PFSK-1 (cell line): ENCODE measurements at regions not wholly inside any gene's neighbourhood (a gene's known extent, or its start where the extent isn't known, plus 50 kb on each side); places are given as distances from the start of the nearest gene placed in this dataset.

Experiments used
- POLR2AphosphoS5 ChIP-seq: IDR thresholded peaks from 2 replicates; pipeline ENCODE4 v1.6.1; 2012; ENCODE audit warnings: low read depth, mild to moderate bottlenecking, control low read depth, low read length, moderate library complexity
- SIN3A ChIP-seq: IDR thresholded peaks from 2 replicates; pipeline ENCODE4 v1.6.1; 2012; ENCODE audit warnings: mild to moderate bottlenecking, low read length, moderate library complexity, borderline replicate concordance; ENCODE audit not compliant: insufficient read depth
- TAF1 ChIP-seq: IDR thresholded peaks from 2 replicates; pipeline ENCODE4 v1.6.1; 2012; ENCODE audit warnings: low read length, control low read depth, borderline replicate concordance; ENCODE audit not compliant: insufficient read depth
- TF ChIP-seq, protein P1 (sequence below), 2 experiments: IDR thresholded peaks; 2 replicates each; pipeline versions ENCODE4 v1.6.1 to v1.8.0; 2011 to 2012; ENCODE audit warnings: low read depth in 2 of 2, low read length in 2 of 2, control low read depth in 1 of 2, inconsistent platforms in 1 of 2, mild to moderate bottlenecking in 1 of 2, moderate library complexity in 1 of 2; ENCODE audit not compliant: insufficient read depth in 1 of 2

DNA sequence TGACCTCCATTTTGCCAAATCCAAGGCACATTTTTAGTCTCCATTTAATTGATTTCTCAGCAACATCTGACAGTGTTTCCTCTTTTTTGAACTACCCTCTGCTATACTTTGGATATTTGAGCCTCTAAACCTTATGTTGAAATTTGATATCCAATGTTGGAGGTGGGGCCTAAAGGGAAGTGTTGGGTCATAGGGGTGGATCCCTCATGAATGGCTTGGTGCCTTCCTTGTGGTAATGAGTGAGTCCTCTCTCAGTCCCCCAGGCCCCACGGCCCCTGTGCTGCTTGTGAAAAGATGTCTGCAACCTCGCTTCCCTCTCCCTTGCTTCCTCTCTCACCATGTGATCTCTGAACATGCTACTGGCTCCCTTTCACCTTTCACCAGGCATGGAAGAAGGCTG is 96.8 kb upstream of the DGKB start:
- TF ChIP-seq POLR2AphosphoS5 (no peak), SIN3A (no peak), TAF1 (no peak)
- TF ChIP-seq, protein P1, sequence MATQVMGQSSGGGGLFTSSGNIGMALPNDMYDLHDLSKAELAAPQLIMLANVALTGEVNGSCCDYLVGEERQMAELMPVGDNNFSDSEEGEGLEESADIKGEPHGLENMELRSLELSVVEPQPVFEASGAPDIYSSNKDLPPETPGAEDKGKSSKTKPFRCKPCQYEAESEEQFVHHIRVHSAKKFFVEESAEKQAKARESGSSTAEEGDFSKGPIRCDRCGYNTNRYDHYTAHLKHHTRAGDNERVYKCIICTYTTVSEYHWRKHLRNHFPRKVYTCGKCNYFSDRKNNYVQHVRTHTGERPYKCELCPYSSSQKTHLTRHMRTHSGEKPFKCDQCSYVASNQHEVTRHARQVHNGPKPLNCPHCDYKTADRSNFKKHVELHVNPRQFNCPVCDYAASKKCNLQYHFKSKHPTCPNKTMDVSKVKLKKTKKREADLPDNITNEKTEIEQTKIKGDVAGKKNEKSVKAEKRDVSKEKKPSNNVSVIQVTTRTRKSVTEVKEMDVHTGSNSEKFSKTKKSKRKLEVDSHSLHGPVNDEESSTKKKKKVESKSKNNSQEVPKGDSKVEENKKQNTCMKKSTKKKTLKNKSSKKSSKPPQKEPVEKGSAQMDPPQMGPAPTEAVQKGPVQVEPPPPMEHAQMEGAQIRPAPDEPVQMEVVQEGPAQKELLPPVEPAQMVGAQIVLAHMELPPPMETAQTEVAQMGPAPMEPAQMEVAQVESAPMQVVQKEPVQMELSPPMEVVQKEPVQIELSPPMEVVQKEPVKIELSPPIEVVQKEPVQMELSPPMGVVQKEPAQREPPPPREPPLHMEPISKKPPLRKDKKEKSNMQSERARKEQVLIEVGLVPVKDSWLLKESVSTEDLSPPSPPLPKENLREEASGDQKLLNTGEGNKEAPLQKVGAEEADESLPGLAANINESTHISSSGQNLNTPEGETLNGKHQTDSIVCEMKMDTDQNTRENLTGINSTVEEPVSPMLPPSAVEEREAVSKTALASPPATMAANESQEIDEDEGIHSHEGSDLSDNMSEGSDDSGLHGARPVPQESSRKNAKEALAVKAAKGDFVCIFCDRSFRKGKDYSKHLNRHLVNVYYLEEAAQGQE (IDR thresholded peaks at IDR 0.05; ENCODE audit: insufficient read depth in 1 of 2, low read depth in 2 of 2, low read length in 2 of 2): no peak
